GM12891 (cell line): ENCODE measurements at regions not wholly inside any gene's neighbourhood (a gene's known extent, or its start where the extent isn't known, plus 50 kb on each side); places are given as distances from the start of the nearest gene placed in this dataset.

Experiments used
- POLR2A ChIP-seq: IDR thresholded peaks from 2 replicates; pipeline ENCODE4 v1.6.1; 2011; ENCODE audit warnings: low read depth, low read length, control low read depth
- POLR2AphosphoS5 ChIP-seq: IDR thresholded peaks from 2 replicates; pipeline ENCODE4 v1.6.1; 2011; ENCODE audit warnings: low read depth, low read length, control low read depth
- SPI1 ChIP-seq: IDR thresholded peaks from 2 replicates; pipeline ENCODE4 v1.6.1; 2011; ENCODE audit warnings: low read depth, low read length, control low read depth
- TAF1 ChIP-seq: IDR thresholded peaks from 2 replicates; pipeline ENCODE4 v1.6.1; 2011; ENCODE audit warnings: low read depth, low read length, control low read depth

- TF ChIP-seq POLR2A = no peak
- TF ChIP-seq TAF1 = no peak
- no peak for TF ChIP-seq POLR2AphosphoS5
- no peak for TF ChIP-seq SPI1
These were observed 391.7 kb upstream of the SALL3 start for GRCh38 chr18:78587626-78588600.
